EH (cell line): ENCODE measurements at regions not wholly inside any gene's neighbourhood (a gene's known extent, or its start where the extent isn't known, plus 50 kb on each side); places are given as distances from the start of the nearest gene placed in this dataset.
A peak's percentile ranks its signal among the peaks of the same experiment; 100 is the strongest.

Experiments used
- DNase-seq: peaks from one replicate; pipeline ENCODE4 v3.0.0-alpha.2; 2015; ENCODE audit warnings: low read depth

- DNase-seq, result no peak
Measured at GRCh38 chr7:26048663-26049062, 103.3 kb upstream of the NFE2L3 start.

GRCh38 chr7:26049081-26049480 lies 102.9 kb upstream of the NFE2L3 start:
- DNase-seq, result no peak

- DNase-seq, result no peak
Measured at GRCh38 chr7:26051021-26051420, 101.0 kb upstream of the NFE2L3 start.

GRCh38 chr7:26052706-26053105 lies 99.3 kb upstream of the NFE2L3 start:
- peak; percentile 7 for DNase-seq

GRCh38 chr7:26054386-26054785 lies 97.6 kb upstream of the NFE2L3 start:
- DNase-seq, result no peak

- DNase-seq, result no peak
Measured at GRCh38 chr7:26055241-26055640, 96.8 kb upstream of the NFE2L3 start.

- DNase-seq, result no peak
Measured at GRCh38 chr7:26060733-26061677, 91.0 kb upstream of the NFE2L3 start.

- peak; percentile 41 for DNase-seq
Measured at GRCh38 chr7:26061678-26062603, 90.1 kb upstream of the NFE2L3 start.

GRCh38 chr7:26065652-26066051 lies 86.3 kb upstream of the NFE2L3 start:
- DNase-seq, result no peak

GRCh38 chr7:26066736-26067135 lies 85.3 kb upstream of the NFE2L3 start:
- DNase-seq, result no peak

- DNase-seq, result no peak
Measured at GRCh38 chr7:26070290-26070689, 81.7 kb upstream of the NFE2L3 start.

GRCh38 chr7:26071622-26072456 lies 80.2 kb upstream of the NFE2L3 start:
- DNase-seq, result no peak

GRCh38 chr7:26073041-26073440 lies 79.0 kb upstream of the NFE2L3 start:
- no peak for DNase-seq

GRCh38 chr7:26074919-26075318 lies 77.1 kb upstream of the NFE2L3 start:
- no peak for DNase-seq

GRCh38 chr7:26076691-26077090 lies 75.3 kb upstream of the NFE2L3 start:
- no peak for DNase-seq

GRCh38 chr7:26078437-26079336 lies 73.3 kb upstream of the NFE2L3 start:
- peak; percentile 32 for DNase-seq

GRCh38 chr7:26081638-26082037 lies 70.4 kb upstream of the NFE2L3 start:
- no peak for DNase-seq

GRCh38 chr7:26083113-26083512 lies 68.9 kb upstream of the NFE2L3 start:
- no peak for DNase-seq

GRCh38 chr7:26084418-26084817 lies 67.6 kb upstream of the NFE2L3 start:
- no peak for DNase-seq

GRCh38 chr7:26085771-26086170 lies 66.2 kb upstream of the NFE2L3 start:
- DNase-seq, result no peak
